HepG2 (cell line): ENCODE measurements at regions not wholly inside any gene's neighbourhood (a gene's known extent, or its start where the extent isn't known, plus 50 kb on each side); places are given as distances from the start of the nearest gene placed in this dataset.

Experiments
- HMGXB3 ChIP-seq: sonication (generic); formaldehyde crosslinking; IDR thresholded peaks from 2 replicates; pipeline ENCODE4 v1.4.0; 2020; ENCODE audit warnings: missing genetic modification reagents, borderline replicate concordance
- JUN ChIP-seq: sonication (generic); formaldehyde crosslinking; IDR thresholded peaks from 2 replicates; pipeline ENCODE4 v1.4.0; 2020; ENCODE audit warnings: mild to moderate bottlenecking, missing genetic modification reagents
- KDM1A ChIP-seq: IDR thresholded peaks from 2 replicates; pipeline ENCODE4 v1.6.1; 2016; ENCODE audit warnings: missing compliant biosample characterization
- KLF15 ChIP-seq: sonication (generic); formaldehyde crosslinking; IDR thresholded peaks from 2 replicates; pipeline ENCODE4 v1.8.1; 2023; ENCODE audit warnings: borderline replicate concordance, mild to moderate bottlenecking, inconsistent platforms, missing genetic modification reagents, mixed read lengths
- NAIF1 ChIP-seq: sonication (generic); formaldehyde crosslinking; IDR thresholded peaks from 2 replicates; pipeline ENCODE4 v1.5.0; 2020; ENCODE audit warnings: mild to moderate bottlenecking, missing genetic modification reagents, borderline replicate concordance
- RBAK ChIP-seq: sonication (generic); formaldehyde crosslinking; IDR thresholded peaks from 2 replicates; pipeline ENCODE4 v1.5.1; 2020; ENCODE audit warnings: mild to moderate bottlenecking, missing genetic modification reagents
- RXRB ChIP-seq: IDR thresholded peaks from 2 replicates; pipeline ENCODE4 v1.6.1; 2016; ENCODE audit warnings: borderline replicate concordance, missing genetic modification reagents, missing compliant biosample characterization
- SP5 ChIP-seq: IDR thresholded peaks from 2 replicates; pipeline ENCODE4 v1.6.1; 2016; ENCODE audit warnings: low read depth, borderline replicate concordance
- TFDP1 ChIP-seq: IDR thresholded peaks from 2 replicates; pipeline ENCODE4 v1.6.1; 2016; ENCODE audit warnings: missing compliant biosample characterization, missing genetic modification reagents, borderline replicate concordance
- ZNF136 ChIP-seq: sonication (generic); formaldehyde crosslinking; IDR thresholded peaks from 2 replicates; pipeline ENCODE4 v1.8.1; 2022; ENCODE audit warnings: low read depth, mild to moderate bottlenecking, moderate library complexity, missing genetic modification reagents
- ZNF589 ChIP-seq: sonication (generic); formaldehyde crosslinking; conservative IDR thresholded peaks from 2 replicates; pipeline ENCODE4 v1.8.0; 2022; ENCODE audit warnings: mild to moderate bottlenecking, moderate library complexity, missing genetic modification reagents
- ZNF878 ChIP-seq: sonication (generic); formaldehyde crosslinking; IDR thresholded peaks from 2 replicates; pipeline ENCODE4 v1.8.1; 2023; ENCODE audit warnings: mild to moderate bottlenecking, missing genetic modification reagents, moderate library complexity

GRCh38 chr10:121189066-121189465, 337.9 kb downstream of the WDR11 start (continued):
- TF ChIP-seq TFDP1 (CRISPR knock-in tag) (no peak), KDM1A (CRISPR knock-in tag) (no peak), JUN (no peak), KLF15 (no peak), HMGXB3 (no peak), ZNF878 (no peak), SP5 (CRISPR knock-in tag) (no peak), ZNF136 (CRISPR knock-in tag) (no peak), RXRB (no peak), ZNF589 (CRISPR knock-in tag) (no peak), NAIF1 (no peak), RBAK (CRISPR knock-in tag) (no peak)
